CD1c-positive myeloid dendritic cell (primary cell): ENCODE measurements at regions not wholly inside any gene's neighbourhood (a gene's known extent, or its start where the extent isn't known, plus 50 kb on each side); places are given as distances from the start of the nearest gene placed in this dataset.
"Not testable (repeated sequence)": the region's sequence is repeated elsewhere in the genome, so short reads cannot be mapped to it uniquely, and the experiment has no call there.

Experiments
- DNase-seq: peaks from one replicate; pipeline ENCODE4 v3.0.0-alpha.2; 2016; ENCODE audit errors: extremely low spot score

GRCh38 chrX:43375136-43375535, 281.0 kb upstream of the MAOA start:
- no peak for DNase-seq

- no peak for DNase-seq
Measured at GRCh38 chrX:43380704-43381103, 275.4 kb upstream of the MAOA start.

GRCh38 chrX:43386875-43387274, 269.2 kb upstream of the MAOA start:
- no peak for DNase-seq

DNA sequence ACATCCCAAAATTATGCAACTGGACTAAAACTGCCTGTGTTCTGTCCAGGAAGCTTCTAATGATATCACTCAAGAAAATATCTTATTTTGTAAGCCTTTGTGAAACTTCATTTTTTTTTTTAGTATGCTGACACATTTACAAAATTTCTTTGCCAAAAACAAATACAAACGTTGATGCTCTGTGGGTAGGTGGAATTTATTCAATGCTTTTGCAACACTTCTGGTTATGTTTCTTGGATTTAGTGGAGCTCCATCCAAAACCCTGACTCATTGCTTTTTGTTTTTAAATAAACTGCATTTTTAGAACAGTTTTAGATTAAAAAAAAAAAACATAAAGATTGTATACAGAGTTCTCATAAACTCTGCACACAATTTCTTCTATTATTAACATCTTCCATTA, 250.9 kb upstream of the MAOA start:
- DNase-seq, result no peak

DNA sequence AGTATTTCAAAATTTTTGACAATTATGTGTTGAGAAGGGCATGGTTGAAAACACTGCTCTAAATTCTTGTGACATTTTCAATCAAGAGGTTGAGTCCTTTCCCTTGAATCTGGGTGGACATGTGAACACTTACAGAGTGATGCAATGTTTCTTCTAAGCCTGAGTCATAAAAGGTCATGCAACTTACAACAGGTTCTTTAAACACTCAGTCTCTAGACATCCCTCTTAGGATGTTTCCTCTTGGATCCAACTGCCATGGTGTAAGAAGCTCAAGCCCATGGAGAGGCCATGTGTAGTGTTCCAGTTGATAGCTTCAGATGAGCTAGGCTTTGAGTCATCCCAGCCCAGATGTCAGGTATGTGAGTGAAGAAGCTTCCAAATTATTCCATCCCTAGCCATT, 232.2 kb upstream of the MAOA start:
- no peak for DNase-seq

- DNase-seq, result no peak
Measured at GRCh38 chrX:43436517-43436916, 219.6 kb upstream of the MAOA start.

DNA sequence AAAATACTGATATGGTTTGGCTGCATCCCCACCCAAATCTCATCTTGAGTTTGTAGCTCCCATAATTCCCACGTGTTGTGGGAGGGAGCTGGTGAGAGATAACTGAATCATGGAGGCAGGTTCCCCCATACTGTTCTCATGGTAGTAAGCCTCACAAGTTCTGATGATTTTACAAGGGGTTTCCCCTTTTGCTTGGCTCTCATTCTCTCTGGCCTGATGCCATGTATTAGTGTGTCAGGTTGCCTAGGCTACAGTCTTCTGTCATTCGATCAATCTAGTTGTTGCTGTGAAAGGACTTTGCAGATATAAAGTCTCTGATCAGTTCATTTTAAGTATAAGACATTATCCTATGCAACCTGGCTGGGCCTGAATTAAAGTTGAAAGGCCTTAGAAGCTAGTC, 209.3 kb upstream of the MAOA start:
- no peak for DNase-seq

GRCh38 chrX:43448688-43449087, 207.4 kb upstream of the MAOA start:
- no peak for DNase-seq

- no peak for DNase-seq
Measured at GRCh38 chrX:43450355-43450754, 205.7 kb upstream of the MAOA start.

GRCh38 chrX:43451976-43452686, 204.0 kb upstream of the MAOA start:
- not testable (repeated sequence) for DNase-seq

DNA sequence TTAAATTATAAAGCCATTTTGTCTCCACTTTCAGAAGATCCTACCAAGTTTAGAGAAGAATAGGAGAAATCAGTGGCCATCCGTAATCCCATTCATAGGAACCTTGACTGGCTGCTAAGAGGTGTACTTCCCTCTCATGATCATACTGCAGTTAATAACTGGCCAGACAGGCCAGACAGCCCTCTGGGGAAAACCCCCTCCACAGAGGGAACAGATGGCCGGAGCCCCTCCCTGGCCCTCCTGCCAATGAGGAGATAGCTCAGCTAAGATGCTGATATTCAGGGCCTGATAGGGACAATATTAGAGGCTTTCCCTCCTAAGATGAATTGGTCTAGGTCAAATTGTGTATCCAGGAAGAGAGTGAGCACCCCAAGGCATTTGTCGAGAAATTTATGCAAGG, 200.0 kb upstream of the MAOA start:
- no peak for DNase-seq

- no peak for DNase-seq
Measured at GRCh38 chrX:43456906-43457305, 199.2 kb upstream of the MAOA start.

DNA sequence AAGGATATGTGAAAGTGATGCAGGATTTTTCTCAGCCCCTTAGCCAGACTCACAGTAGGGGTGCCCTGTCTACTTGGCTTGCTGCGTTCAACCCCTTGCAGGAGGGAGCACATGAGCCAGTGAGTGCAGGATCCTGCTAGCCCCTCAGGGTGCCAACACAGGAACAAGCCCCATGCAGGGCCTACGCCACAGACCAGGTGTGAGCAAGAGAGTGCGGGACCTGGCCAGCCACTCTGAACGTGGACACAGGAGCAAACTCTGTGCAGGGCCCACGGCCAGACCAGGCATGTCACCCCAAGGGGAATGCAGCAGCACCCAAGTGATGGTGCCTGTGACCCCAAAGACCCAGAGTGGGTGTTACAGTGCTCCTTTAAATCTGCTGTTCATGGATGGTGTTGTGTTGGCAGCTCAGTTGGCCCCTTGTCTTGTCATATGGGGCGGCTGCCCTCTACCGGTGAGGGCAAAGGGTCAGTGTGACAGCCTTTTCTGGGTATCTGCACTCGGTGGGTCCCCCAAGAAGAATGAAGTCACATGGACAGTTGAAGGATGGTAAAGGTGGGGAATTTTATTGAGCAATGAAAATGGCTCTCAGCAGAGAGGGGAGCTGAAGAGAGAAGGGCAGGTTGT, 188.4 kb upstream of the MAOA start:
- no peak for DNase-seq

- DNase-seq, result no peak
Measured at GRCh38 chrX:43469391-43470054, 186.6 kb upstream of the MAOA start.

DNA sequence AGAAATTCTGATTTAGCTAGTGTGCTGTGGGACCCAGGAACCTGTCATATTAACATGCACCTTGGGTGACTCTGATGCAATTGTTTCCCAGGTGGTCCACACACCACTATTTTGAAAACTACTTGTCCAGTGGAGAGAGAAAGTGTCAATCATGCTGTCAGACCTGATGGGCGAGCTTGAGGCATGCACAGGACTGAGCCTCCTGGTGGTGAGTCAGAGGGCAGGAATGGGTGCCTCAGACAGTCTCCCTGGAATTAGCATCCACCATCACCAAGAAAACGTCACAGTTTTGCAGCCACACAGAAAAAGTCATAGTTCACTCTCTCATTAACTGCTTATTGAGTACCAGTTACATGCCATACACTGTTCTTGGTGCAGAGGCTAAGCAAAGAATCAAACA, 181.8 kb upstream of the MAOA start:
- no peak for DNase-seq

DNA sequence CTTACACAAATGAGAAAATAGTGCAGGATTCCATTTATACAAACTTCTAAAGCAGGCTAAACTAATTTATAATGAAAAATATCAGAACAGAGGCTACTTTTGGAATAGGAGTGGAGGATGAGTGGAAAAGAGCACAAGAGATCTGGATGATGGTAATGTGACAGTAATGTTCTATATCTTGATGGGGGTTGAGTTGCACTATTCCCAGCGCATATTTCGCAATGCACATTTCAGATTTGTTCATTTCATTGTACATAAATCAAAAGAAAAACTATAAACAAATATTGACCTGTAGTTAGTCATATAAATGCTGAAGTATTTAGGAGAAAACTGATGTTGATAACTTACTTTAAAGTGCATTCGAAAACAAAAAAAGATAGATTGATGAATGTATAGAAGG, 177.0 kb upstream of the MAOA start:
- DNase-seq, result no peak

DNA sequence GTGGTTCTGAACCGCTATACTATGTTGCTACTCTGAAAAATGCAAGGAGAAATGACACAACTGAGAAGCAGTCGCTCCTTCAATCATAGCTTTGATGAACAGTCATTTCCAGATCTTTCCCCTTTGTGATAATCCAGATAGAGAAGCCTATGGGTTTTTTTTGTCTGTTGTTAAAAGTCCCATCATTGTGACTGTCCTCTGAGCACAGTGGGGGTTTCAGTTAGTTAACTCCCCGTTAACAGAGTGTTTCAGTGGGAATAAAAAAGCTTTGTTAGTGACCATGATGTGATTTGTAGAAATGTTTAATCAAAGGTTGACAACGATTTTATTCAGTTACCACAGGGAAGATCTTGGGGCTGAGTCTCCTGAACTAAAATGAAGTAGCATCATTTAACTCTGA, 176.2 kb upstream of the MAOA start:
- DNase-seq, result no peak

DNA sequence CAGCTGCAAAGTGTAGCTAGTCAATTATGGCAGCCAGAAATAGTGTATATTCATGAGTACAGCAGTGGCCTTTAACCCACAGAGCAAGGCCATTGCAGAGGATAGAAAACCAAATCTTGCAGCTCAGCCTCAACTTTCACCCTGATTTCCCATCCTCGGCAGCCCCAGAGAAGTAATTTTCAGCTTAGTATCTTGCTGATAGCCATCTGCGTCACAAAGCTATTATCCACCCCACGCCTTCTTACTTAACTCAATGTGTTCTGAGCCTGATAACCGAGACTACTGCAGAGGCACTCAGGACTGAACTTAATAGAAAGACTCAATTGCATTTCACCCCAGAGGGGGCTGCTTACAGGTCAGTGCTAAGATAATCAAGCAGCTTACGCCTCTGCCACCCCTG, 174.5 kb upstream of the MAOA start:
- no peak for DNase-seq

DNA sequence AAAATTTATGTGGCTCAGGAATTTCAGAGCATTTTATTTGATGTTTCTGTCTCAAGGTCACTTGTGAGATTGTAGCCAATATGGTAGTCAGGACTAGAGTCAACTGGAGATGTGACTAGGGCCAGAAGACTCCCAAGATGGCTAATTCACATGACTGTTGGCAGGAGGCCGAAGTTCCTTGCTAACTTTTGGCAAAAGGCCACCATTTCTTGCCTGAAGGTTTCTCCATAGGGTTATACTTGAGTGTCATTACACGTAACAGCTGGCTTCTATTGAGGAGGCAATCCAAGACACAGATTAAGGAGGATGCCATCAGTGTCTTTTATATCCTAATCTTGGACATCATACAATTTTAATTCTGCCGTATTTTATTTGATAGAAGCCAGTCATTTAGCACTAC, 162.3 kb upstream of the MAOA start:
- DNase-seq, result no peak

GRCh38 chrX:43500246-43500645, 155.9 kb upstream of the MAOA start:
- no peak for DNase-seq

GRCh38 chrX:43500996-43501694, 155.0 kb upstream of the MAOA start:
- DNase-seq, result peak; percentile 3

GRCh38 chrX:43504394-43504793, 151.7 kb upstream of the MAOA start:
- DNase-seq, result no peak

- DNase-seq, result no peak
Measured at GRCh38 chrX:43505769-43506168, 150.3 kb upstream of the MAOA start.
